ENCODE measurements at regions not wholly inside any gene's neighbourhood (a gene's known extent, or its start where the extent isn't known, plus 50 kb on each side); places are given as distances from the start of the nearest gene placed in this dataset.

DNA sequence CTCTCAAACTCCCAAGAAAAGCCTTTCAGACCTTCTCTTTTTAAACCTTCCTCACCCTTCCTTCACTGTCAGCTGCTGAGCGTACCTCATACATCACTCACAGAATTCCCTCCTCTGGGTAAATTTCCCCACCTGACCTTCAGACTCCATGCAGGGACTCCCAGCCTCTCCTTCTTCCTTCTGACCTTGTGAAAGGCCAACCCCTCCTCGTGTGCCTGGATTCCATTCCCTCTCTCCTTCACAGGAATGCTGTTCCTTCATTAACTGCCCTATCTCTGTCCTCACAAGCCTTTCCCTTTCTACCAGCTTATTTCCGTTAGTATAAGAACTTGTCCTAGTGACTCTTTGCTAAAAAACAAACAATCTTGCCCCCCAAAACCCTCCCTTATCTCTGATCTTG lies 69.7 kb upstream of the MME start:
- Histone ChIP-seq H3K9me3 (peaks cover 0 to 2% of the 10 kb centered on the region in 2 donors), H3K4me1 (no peaks in the 10 kb centered on the region), H3K27me3 (no peaks in the 10 kb centered on the region), H3K27ac (no peak overlapping the region), H3K36me3 (no peaks in the 10 kb centered on the region), H3K4me3 (no peak overlapping the region)
- intact Hi-C loops (cut with DNase I): no loop called here
- no peak for ATAC-seq
- TF ChIP-seq, protein P1, sequence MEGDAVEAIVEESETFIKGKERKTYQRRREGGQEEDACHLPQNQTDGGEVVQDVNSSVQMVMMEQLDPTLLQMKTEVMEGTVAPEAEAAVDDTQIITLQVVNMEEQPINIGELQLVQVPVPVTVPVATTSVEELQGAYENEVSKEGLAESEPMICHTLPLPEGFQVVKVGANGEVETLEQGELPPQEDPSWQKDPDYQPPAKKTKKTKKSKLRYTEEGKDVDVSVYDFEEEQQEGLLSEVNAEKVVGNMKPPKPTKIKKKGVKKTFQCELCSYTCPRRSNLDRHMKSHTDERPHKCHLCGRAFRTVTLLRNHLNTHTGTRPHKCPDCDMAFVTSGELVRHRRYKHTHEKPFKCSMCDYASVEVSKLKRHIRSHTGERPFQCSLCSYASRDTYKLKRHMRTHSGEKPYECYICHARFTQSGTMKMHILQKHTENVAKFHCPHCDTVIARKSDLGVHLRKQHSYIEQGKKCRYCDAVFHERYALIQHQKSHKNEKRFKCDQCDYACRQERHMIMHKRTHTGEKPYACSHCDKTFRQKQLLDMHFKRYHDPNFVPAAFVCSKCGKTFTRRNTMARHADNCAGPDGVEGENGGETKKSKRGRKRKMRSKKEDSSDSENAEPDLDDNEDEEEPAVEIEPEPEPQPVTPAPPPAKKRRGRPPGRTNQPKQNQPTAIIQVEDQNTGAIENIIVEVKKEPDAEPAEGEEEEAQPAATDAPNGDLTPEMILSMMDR (IDR thresholded peaks at IDR 0.05): no peak
- no peak for DNase-seq

DNA sequence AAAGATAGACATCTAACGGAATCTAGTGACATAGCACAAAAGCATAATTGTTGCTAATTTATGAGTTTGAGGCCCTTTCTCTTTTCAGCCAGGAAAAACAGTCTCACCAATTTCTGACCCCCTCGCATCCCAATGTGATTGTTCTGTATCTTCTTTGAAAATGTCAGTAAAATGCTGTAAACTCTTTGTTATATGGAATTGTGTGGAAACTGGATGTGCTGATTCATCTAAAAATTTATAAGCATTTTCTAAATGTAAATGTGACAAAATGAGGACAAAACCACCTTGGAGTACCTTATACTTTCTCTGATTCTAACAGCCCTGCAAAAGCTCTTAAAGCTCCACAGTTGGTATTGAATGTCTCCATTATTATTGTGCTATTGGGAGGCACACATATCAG lies 70.9 kb upstream of the MME start:
- Histone ChIP-seq H3K4me1 (no peaks in the 10 kb centered on the region), H3K27ac (no peak overlapping the region), H3K36me3 (no peaks in the 10 kb centered on the region), H3K4me3 (no peak overlapping the region), H3K27me3 (no peaks in the 10 kb centered on the region), H3K9me3 (peaks cover 0 to 2% of the 10 kb centered on the region in 2 donors)
- ATAC-seq (no peak), DNase-seq (no peak)
- intact Hi-C loops (cut with DNase I): no loop called here
- TF ChIP-seq, protein P1 (IDR thresholded peaks at IDR 0.05): no peak

DNA sequence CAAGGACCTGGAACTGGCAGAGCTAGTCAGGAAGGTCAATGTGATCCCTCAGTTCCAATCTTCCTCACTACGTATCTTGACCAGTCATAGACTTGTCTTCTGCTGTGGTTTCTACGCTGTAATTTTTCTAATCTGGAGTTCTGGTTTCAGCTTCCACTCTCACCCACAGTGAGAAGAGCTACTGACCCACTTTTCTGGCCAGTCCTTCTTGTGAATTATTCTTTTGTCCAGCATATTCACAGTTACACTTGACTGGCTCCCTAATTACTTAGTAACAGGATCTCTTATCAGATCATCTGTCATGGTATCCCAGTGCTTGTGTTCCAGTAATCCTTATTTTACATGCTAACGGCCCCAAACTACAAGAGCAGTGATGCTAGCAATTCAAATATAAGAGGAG lies 72.4 kb upstream of the MME start:
- no peak overlapping the region for H3K27ac ChIP-seq
- intact Hi-C loops (cut with DNase I): no loop called here
- TF ChIP-seq, protein P1 (IDR thresholded peaks at IDR 0.05): no peak
- H3K4me1 ChIP-seq: no peaks in the 10 kb centered on the region
- ATAC-seq (no peak), DNase-seq (no peak)
- no peaks in the 10 kb centered on the region for H3K36me3 ChIP-seq
- peaks cover 0 to 2% of the 10 kb centered on the region in 2 donors for H3K9me3 ChIP-seq
- H3K4me3 ChIP-seq: no peak overlapping the region
- H3K27me3 ChIP-seq: no peaks in the 10 kb centered on the region

DNA sequence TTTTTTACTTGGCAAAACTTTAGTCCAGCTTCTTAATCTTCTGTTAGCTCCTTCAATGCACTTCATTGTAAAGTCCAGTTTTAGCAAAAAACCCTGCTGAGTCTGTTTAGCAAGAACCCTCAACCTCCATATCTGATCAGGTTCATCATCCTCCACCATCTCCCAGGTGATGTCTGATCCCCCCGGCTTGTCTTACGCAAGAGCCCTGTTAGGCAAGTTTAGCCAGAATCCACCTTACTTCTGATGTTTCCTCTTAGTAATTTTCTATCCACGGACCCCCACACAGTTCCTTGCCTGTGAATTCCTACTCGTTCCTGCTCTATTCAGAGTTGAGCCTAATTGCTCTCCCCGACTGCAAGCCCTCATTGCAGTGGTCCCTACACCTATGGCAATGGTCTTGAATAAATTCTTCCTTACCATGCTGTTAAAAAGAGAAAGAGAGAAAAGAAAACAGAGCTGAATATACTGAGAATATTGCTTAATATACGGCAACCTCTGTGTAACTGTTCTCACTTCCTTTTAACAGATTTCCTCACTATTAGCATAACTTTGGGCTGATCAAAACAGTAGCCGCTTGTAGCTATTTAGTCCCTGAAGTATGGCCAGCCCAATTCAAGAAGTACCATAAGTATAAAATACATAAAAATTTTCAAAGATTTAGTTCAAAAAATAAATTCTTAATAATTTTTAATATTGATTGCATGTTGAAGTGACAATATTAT lies 78.7 kb upstream of the MME start:
- H3K27ac ChIP-seq: peak overlapping the region in 1 of 2 donors; percentile 83

DNA sequence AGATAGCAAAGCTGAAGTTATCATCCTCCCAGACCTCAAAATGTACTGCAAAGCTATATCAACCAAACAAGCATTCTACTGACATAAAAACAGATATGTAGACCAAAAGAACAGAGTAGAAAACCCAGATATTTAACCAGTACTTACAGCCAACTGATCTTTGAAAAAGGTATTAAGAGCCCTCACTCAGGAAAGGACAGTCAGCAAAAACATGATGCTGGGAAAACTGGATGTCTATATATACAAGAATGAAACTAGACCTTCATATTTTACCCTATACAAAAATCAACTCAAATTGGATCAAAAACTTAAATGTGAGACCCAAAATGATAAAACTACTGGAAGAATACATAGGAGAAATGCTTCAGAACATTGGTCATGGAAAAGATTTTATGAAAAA lies 87.5 kb upstream of the MME start:
- Histone ChIP-seq H3K4me1 (no peaks in the 10 kb centered on the region), H3K36me3 (no peaks in the 10 kb centered on the region), H3K27me3 (no peaks in the 10 kb centered on the region), H3K27ac (no peak overlapping the region), H3K9me3 (no peaks in the 10 kb centered on the region), H3K4me3 (no peak overlapping the region)
- TF ChIP-seq, protein P1 (IDR thresholded peaks at IDR 0.05): no peak
- DNase-seq (no peak), ATAC-seq (no peak)
- intact Hi-C loops (cut with DNase I): no loop called here

More for the DNA sequence above, 78.7 kb upstream of the MME start:
- Histone ChIP-seq H3K9me3 (peaks cover 0 to 2% of the 10 kb centered on the region in 2 donors), H3K36me3 (no peaks in the 10 kb centered on the region), H3K27me3 (no peaks in the 10 kb centered on the region), H3K4me3 (no peak overlapping the region), H3K4me1 (peaks cover 0 to 9% of the 10 kb centered on the region in 2 donors)
- intact Hi-C loops (cut with DNase I): no loop called here
- TF ChIP-seq, protein P1 (IDR thresholded peaks at IDR 0.05): no peak
- ATAC-seq: peak; percentile 33
- no peak for DNase-seq
